AG10803 (cell line): ENCODE measurements at regions not wholly inside any gene's neighbourhood (a gene's known extent, or its start where the extent isn't known, plus 50 kb on each side); places are given as distances from the start of the nearest gene placed in this dataset.

ENCODE experiments used
- DNase-seq: peaks from one replicate; pipeline ENCODE4 v3.0.0; 2010; ENCODE audit warnings: low read depth
- H3K4me3 ChIP-seq: 2 replicates; pipeline ENCODE4 v1.5.1; 2011; ENCODE audit warnings: mild to moderate bottlenecking, low read length, control low read depth
- CTCF ChIP-seq: conservative IDR thresholded peaks from 2 replicates; pipeline ENCODE4 v1.5.1; 2011; ENCODE audit warnings: mild to moderate bottlenecking, low read length, control low read depth, inconsistent platforms

GRCh38 chr22:48247829-48248228 is 1485.4 kb downstream of the TBC1D22A start:
- DNase-seq = no peak
- no peak for TF ChIP-seq CTCF
- no peak overlapping the region for H3K4me3 ChIP-seq

- no peak for TF ChIP-seq CTCF
- H3K4me3 ChIP-seq = no peak overlapping the region
- DNase-seq = no peak
Observed at GRCh38 chr22:48245196-48245485, 1482.7 kb downstream of the TBC1D22A start.

GRCh38 chr22:48244388-48245195 is 1482.1 kb downstream of the TBC1D22A start:
- no peak for TF ChIP-seq CTCF
- no peak for DNase-seq
- no peak overlapping the region for H3K4me3 ChIP-seq

- no peak for DNase-seq
- no peak for TF ChIP-seq CTCF
- H3K4me3 ChIP-seq = no peak overlapping the region
Observed at GRCh38 chr22:48242461-48242864, 1480.0 kb downstream of the TBC1D22A start.

GRCh38 chr22:48241658-48242057 is 1479.2 kb downstream of the TBC1D22A start:
- TF ChIP-seq CTCF = no peak
- no peak overlapping the region for H3K4me3 ChIP-seq
- no peak for DNase-seq

GRCh38 chr22:48240935-48241230 is 1478.4 kb downstream of the TBC1D22A start:
- no peak overlapping the region for H3K4me3 ChIP-seq
- TF ChIP-seq CTCF = no peak
- no peak for DNase-seq

- no peak for TF ChIP-seq CTCF
- no peak overlapping the region for H3K4me3 ChIP-seq
Observed at GRCh38 chr22:48240148-48240934, 1477.9 kb downstream of the TBC1D22A start.

More at GRCh38 chr22:48240148-48240934, 1477.9 kb downstream of the TBC1D22A start:
- no peak for DNase-seq
